Panc1 (cell line): ENCODE measurements at regions not wholly inside any gene's neighbourhood (a gene's known extent, or its start where the extent isn't known, plus 50 kb on each side); places are given as distances from the start of the nearest gene placed in this dataset.

ENCODE experiments used
- ATAC-seq: fragments of 200-7000 bp; cut with Tn5 transposase; 2 replicates; pipeline ENCODE4 v1.9.1; 2020; ENCODE audit warnings: mild to moderate bottlenecking, moderate library complexity
- BruUV-seq: library from RNA; stranded (reverse); fragments of 400-500 nt; replicated peaks from 2 replicates; lab custom pipeline; 2021; lab: Mats Ljungman, UMichigan
- CTCF ChIA-PET: fragments of 300-600 bp; sonication (Branson Sonifier 250); formaldehyde crosslinking; loops from one replicate; lab custom pipeline; 2022; ENCODE audit warnings: antibody characterized with exemption; lab: Charles Lee
- POLR2A ChIA-PET: fragments of 300-600 bp; sonication (Branson Sonifier 250); formaldehyde crosslinking; loops from one replicate; lab custom pipeline; 2022; ENCODE audit warnings: antibody characterized with exemption; lab: Charles Lee
- DNase-seq: peaks from one replicate; pipeline ENCODE4 v3.0.0-alpha.2; 2010; ENCODE audit warnings: low read depth, low spot score
- H3K27ac ChIP-seq: 2 replicates; pipeline ENCODE4 v1.5.1; 2011; ENCODE audit warnings: mild to moderate bottlenecking, low read length, inconsistent platforms
- H3K27me3 ChIP-seq: fragments of 200-500 bp; sonication (Bioruptor generic); 2 replicates; pipeline ENCODE4 v1.6.0; 2014; ENCODE audit warnings: low read length, inconsistent platforms; ENCODE audit not compliant: control insufficient read depth, insufficient read depth
- H3K36me3 ChIP-seq: fragments of 200-500 bp; sonication (Bioruptor generic); 2 replicates; pipeline ENCODE4 v1.5.1; 2014; ENCODE audit warnings: inconsistent platforms, mild to moderate bottlenecking, low read length, moderate library complexity; ENCODE audit not compliant: control insufficient read depth, insufficient read depth
- H3K4me1 ChIP-seq: 2 replicates; pipeline ENCODE4 v1.5.1; 2011; ENCODE audit warnings: inconsistent platforms, mild to moderate bottlenecking, low read length, moderate library complexity; ENCODE audit not compliant: control insufficient read depth, insufficient read depth
- H3K4me3 ChIP-seq, 2 experiments: 2 replicates each; pipeline ENCODE4 v1.5.1; 2011 to 2012; ENCODE audit warnings: low read depth in 2 of 2, low read length in 2 of 2, mild to moderate bottlenecking in 2 of 2, inconsistent platforms in 1 of 2, moderate library complexity in 1 of 2
- H3K9me3 ChIP-seq: fragments of 200-500 bp; sonication (Bioruptor generic); 2 replicates; pipeline ENCODE4 v1.5.1; 2014; ENCODE audit warnings: low read depth, mild to moderate bottlenecking, inconsistent platforms, low read length, moderate library complexity; ENCODE audit not compliant: control insufficient read depth, insufficient read depth
- POLR2AphosphoS5 ChIP-seq: IDR thresholded peaks from 2 replicates; pipeline ENCODE4 v1.6.1; 2012; ENCODE audit warnings: mild to moderate bottlenecking, low read depth, low read length, moderate library complexity
- SIN3A ChIP-seq: IDR thresholded peaks from 2 replicates; pipeline ENCODE4 v1.6.1; 2012; ENCODE audit warnings: low read depth, mild to moderate bottlenecking, low read length, moderate library complexity, borderline replicate concordance; ENCODE audit not compliant: insufficient read depth
- TCF7L2 ChIP-seq: IDR thresholded peaks from 2 replicates; pipeline ENCODE4 v1.6.1; 2011; ENCODE audit warnings: mild to moderate bottlenecking, low read depth, low read length, inconsistent platforms
- in situ Hi-C: cut with HindIII; loops from 2 replicates; pipeline ENCODE4 v1.10.0; 2016; ENCODE audit warnings: low sequenced_read_pairs, low pct_unique_long_range_greater_than_20kb
- intact Hi-C: fragments of 100-400 bp; cut with micrococcal nuclease; formaldehyde crosslinking; loops from one replicate; pipeline ENCODE4 v1.10.0; 2022; ENCODE audit not compliant: unreplicated experiment
- TF ChIP-seq, protein P1 (sequence below), 2 experiments: IDR thresholded peaks; 2 replicates each; pipeline ENCODE4 v1.6.1; 2011 to 2012; ENCODE audit warnings: low read depth in 2 of 2, control low read depth in 1 of 2, low read length in 1 of 2, mild to moderate bottlenecking in 1 of 2, moderate library complexity in 1 of 2; ENCODE audit not compliant: insufficient read depth in 1 of 2
- TF ChIP-seq, protein P2 (sequence below): fragments of 450-650 bp; IDR thresholded peaks from 2 replicates; pipeline ENCODE4 v1.5.1; 2017; ENCODE audit warnings: mild to moderate bottlenecking

GRCh38 chr7:109158246-109158645, 588.6 kb downstream of the DNAJB9 start:
- in situ Hi-C loops (no loop called here), intact Hi-C loops (no loop called here)
- Histone ChIP-seq H3K4me1 (no peaks in the 10 kb centered on the region), H3K9me3 (no peaks in the 10 kb centered on the region), H3K4me3 (no peak overlapping the region), H3K36me3 (no peaks in the 10 kb centered on the region), H3K27me3 (no peaks in the 10 kb centered on the region), H3K27ac (no peak overlapping the region)
- BruUV-seq = no TSS peak
- CTCF ChIA-PET = no interaction called here
- no peak for ATAC-seq
- TF ChIP-seq TCF7L2 (no peak), POLR2AphosphoS5 (no peak), SIN3A (no peak)
- TF ChIP-seq, protein P1, sequence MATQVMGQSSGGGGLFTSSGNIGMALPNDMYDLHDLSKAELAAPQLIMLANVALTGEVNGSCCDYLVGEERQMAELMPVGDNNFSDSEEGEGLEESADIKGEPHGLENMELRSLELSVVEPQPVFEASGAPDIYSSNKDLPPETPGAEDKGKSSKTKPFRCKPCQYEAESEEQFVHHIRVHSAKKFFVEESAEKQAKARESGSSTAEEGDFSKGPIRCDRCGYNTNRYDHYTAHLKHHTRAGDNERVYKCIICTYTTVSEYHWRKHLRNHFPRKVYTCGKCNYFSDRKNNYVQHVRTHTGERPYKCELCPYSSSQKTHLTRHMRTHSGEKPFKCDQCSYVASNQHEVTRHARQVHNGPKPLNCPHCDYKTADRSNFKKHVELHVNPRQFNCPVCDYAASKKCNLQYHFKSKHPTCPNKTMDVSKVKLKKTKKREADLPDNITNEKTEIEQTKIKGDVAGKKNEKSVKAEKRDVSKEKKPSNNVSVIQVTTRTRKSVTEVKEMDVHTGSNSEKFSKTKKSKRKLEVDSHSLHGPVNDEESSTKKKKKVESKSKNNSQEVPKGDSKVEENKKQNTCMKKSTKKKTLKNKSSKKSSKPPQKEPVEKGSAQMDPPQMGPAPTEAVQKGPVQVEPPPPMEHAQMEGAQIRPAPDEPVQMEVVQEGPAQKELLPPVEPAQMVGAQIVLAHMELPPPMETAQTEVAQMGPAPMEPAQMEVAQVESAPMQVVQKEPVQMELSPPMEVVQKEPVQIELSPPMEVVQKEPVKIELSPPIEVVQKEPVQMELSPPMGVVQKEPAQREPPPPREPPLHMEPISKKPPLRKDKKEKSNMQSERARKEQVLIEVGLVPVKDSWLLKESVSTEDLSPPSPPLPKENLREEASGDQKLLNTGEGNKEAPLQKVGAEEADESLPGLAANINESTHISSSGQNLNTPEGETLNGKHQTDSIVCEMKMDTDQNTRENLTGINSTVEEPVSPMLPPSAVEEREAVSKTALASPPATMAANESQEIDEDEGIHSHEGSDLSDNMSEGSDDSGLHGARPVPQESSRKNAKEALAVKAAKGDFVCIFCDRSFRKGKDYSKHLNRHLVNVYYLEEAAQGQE (IDR thresholded peaks at IDR 0.05; ENCODE audit: insufficient read depth in 1 of 2, low read depth in 2 of 2, low read length in 1 of 2) = no peak
- TF ChIP-seq, protein P2, sequence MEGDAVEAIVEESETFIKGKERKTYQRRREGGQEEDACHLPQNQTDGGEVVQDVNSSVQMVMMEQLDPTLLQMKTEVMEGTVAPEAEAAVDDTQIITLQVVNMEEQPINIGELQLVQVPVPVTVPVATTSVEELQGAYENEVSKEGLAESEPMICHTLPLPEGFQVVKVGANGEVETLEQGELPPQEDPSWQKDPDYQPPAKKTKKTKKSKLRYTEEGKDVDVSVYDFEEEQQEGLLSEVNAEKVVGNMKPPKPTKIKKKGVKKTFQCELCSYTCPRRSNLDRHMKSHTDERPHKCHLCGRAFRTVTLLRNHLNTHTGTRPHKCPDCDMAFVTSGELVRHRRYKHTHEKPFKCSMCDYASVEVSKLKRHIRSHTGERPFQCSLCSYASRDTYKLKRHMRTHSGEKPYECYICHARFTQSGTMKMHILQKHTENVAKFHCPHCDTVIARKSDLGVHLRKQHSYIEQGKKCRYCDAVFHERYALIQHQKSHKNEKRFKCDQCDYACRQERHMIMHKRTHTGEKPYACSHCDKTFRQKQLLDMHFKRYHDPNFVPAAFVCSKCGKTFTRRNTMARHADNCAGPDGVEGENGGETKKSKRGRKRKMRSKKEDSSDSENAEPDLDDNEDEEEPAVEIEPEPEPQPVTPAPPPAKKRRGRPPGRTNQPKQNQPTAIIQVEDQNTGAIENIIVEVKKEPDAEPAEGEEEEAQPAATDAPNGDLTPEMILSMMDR = no peak
- DNase-seq = no peak
- POLR2A ChIA-PET = no interaction called here

- H3K27me3 ChIP-seq = no peaks in the 10 kb centered on the region
- H3K4me3 ChIP-seq = no peak overlapping the region
- no peaks in the 10 kb centered on the region for H3K4me1 ChIP-seq
- ChIA-PET CTCF (no interaction called here), POLR2A (no interaction called here)
- no peaks in the 10 kb centered on the region for H3K9me3 ChIP-seq
- no peak overlapping the region for H3K27ac ChIP-seq
- intact Hi-C loops (no loop called here), in situ Hi-C loops (no loop called here)
- DNase-seq = no peak
- H3K36me3 ChIP-seq = no peaks in the 10 kb centered on the region
- BruUV-seq = no TSS peak
- no peak for ATAC-seq
- TF ChIP-seq, protein P1 (IDR thresholded peaks at IDR 0.05; ENCODE audit: insufficient read depth in 1 of 2, low read depth in 2 of 2, low read length in 1 of 2) = no peak
- no peak for TF ChIP-seq SIN3A
- TF ChIP-seq TCF7L2 = no peak
- TF ChIP-seq, protein P2 = no peak
- no peak for TF ChIP-seq POLR2AphosphoS5
These were observed 607.0 kb downstream of the DNAJB9 start for GRCh38 chr7:109176661-109177060.
